DMS 273 (cell line): ENCODE measurements at regions not wholly inside any gene's neighbourhood (a gene's known extent, or its start where the extent isn't known, plus 50 kb on each side); places are given as distances from the start of the nearest gene placed in this dataset.

Source experiments
- DNase-seq: peaks from one replicate; lab custom pipeline; 2025; ENCODE audit not compliant: unreplicated experiment; lab: John Stamatoyannopoulos, UW

- DNase-seq: no peak
Observed at GRCh38 chr5:133744051-133744959, 132.0 kb upstream of the FSTL4 start.

- DNase-seq: no peak
Observed at GRCh38 chr5:133742431-133742988, 130.2 kb upstream of the FSTL4 start.

- DNase-seq: no peak
Observed at GRCh38 chr5:133741818-133742355, 129.5 kb upstream of the FSTL4 start.

- no peak for DNase-seq
Observed at GRCh38 chr5:133741396-133741795, 129.1 kb upstream of the FSTL4 start.

- DNase-seq: no peak
Observed at GRCh38 chr5:133739181-133739780, 126.9 kb upstream of the FSTL4 start.

GRCh38 chr5:133738271-133738670, 125.9 kb upstream of the FSTL4 start:
- DNase-seq: no peak

GRCh38 chr5:133736512-133736911, 124.2 kb upstream of the FSTL4 start:
- no peak for DNase-seq

- no peak for DNase-seq
Observed at GRCh38 chr5:133735346-133735745, 123.0 kb upstream of the FSTL4 start.

GRCh38 chr5:133734916-133735315, 122.6 kb upstream of the FSTL4 start:
- no peak for DNase-seq

- no peak for DNase-seq
Observed at GRCh38 chr5:133732536-133732935, 120.2 kb upstream of the FSTL4 start.

- no peak for DNase-seq
Observed at GRCh38 chr5:133731951-133732350, 119.6 kb upstream of the FSTL4 start.

GRCh38 chr5:133730866-133731265, 118.5 kb upstream of the FSTL4 start:
- DNase-seq: peak; percentile 30

GRCh38 chr5:133730346-133730745, 118.0 kb upstream of the FSTL4 start:
- no peak for DNase-seq

GRCh38 chr5:133729800-133730199, 117.5 kb upstream of the FSTL4 start:
- no peak for DNase-seq

- DNase-seq: no peak
Observed at GRCh38 chr5:133728475-133728874, 116.1 kb upstream of the FSTL4 start.

- DNase-seq: no peak
Observed at GRCh38 chr5:133727636-133728035, 115.3 kb upstream of the FSTL4 start.

GRCh38 chr5:133723651-133724366, 111.5 kb upstream of the FSTL4 start:
- DNase-seq: no peak

GRCh38 chr5:133723126-133723525, 110.8 kb upstream of the FSTL4 start:
- no peak for DNase-seq

- no peak for DNase-seq
Observed at GRCh38 chr5:133721365-133721764, 109.0 kb upstream of the FSTL4 start.

GRCh38 chr5:133718457-133718856, 106.1 kb upstream of the FSTL4 start:
- DNase-seq: no peak

GRCh38 chr5:133716532-133717183, 104.3 kb upstream of the FSTL4 start:
- no peak for DNase-seq
